HCT116 (cell line): ENCODE measurements at regions not wholly inside any gene's neighbourhood (a gene's known extent, or its start where the extent isn't known, plus 50 kb on each side); places are given as distances from the start of the nearest gene placed in this dataset.

Experiments
- EGR1 ChIP-seq: IDR thresholded peaks from 2 replicates; pipeline ENCODE4 v1.6.1; 2012; ENCODE audit warnings: low read depth
- ELF1 ChIP-seq: IDR thresholded peaks from 2 replicates; pipeline ENCODE4 v1.6.1; 2012; ENCODE audit warnings: low read depth, borderline replicate concordance
- EZH2 ChIP-seq: fragments of 200-600 bp; sonication (generic); IDR thresholded peaks from 2 replicates; pipeline ENCODE4 v1.6.1; 2017; ENCODE audit warnings: antibody characterized with exemption, mixed run types
- EZH2phosphoT487 ChIP-seq: fragments of 200-600 bp; IDR thresholded peaks from 2 replicates; pipeline ENCODE4 v1.6.1; 2018; ENCODE audit warnings: antibody characterized with exemption, borderline replicate concordance
- POLR2A ChIP-seq: IDR thresholded peaks from 2 replicates; pipeline ENCODE4 v1.7.0; 2011; ENCODE audit warnings: borderline replicate concordance; ENCODE audit not compliant: insufficient read depth, insufficient read length; ENCODE audit errors: extremely low read depth
- POLR2AphosphoS5 ChIP-seq: IDR thresholded peaks from 2 replicates; pipeline ENCODE4 v1.6.1; 2011; ENCODE audit warnings: mild to moderate bottlenecking, low read depth, low read length, moderate library complexity
- SP1 ChIP-seq: IDR thresholded peaks from 2 replicates; pipeline ENCODE4 v1.6.1; 2012; ENCODE audit warnings: low read depth
- TCF7L2 ChIP-seq: IDR thresholded peaks from 2 replicates; pipeline ENCODE4 v1.7.0; 2011; ENCODE audit warnings: borderline replicate concordance, inconsistent platforms; ENCODE audit not compliant: insufficient read depth, insufficient read length; ENCODE audit errors: extremely low read depth
- TF ChIP-seq, protein P1 (sequence below): IDR thresholded peaks from 2 replicates; pipeline ENCODE4 v1.6.1; 2012
- TF ChIP-seq, protein P2 (sequence below), 3 experiments: fragments of 200-600 bp in 1 of 3; sonication (generic) in 1 of 3; IDR thresholded peaks in 2 of 3; conservative IDR thresholded peaks in 1 of 3; 2 replicates each; pipeline ENCODE4 v1.5.1; 2012 to 2017; ENCODE audit warnings: low read depth in 2 of 3, low read length in 2 of 3, antibody characterized with exemption in 1 of 3, borderline replicate concordance in 1 of 3, control low read depth in 1 of 3, mild to moderate bottlenecking in 1 of 3, mixed read lengths in 1 of 3, mixed run types in 1 of 3, moderate library complexity in 1 of 3; ENCODE audit not compliant: insufficient read depth in 1 of 3
- TF ChIP-seq, protein P3 (sequence below): IDR thresholded peaks from 2 replicates; pipeline ENCODE4 v1.6.1; 2012; ENCODE audit warnings: low read depth
- TF ChIP-seq, protein P4 (sequence below): IDR thresholded peaks from 2 replicates; pipeline ENCODE4 v1.6.1; 2012

DNA sequence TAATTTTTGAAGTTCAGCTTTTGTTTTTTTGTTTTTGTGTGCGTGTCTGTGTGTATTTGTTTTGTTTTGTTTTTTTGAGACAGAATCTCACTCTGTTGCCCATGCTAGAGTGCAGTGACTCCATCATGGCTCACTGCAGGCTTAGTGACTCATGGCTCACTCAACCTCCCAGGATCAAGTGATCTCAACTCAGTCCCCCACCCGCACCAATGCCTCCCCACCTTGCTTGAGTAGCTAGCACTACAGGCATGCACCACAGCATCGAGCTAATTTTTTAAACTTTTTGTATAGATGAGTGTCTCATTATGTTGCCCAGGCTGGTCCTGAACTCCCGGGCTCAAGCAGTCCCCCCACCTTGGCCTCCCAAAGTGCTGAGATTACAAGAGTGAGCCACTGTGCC lies 981.4 kb downstream of the BCL11B start:
- TF ChIP-seq, protein P1, sequence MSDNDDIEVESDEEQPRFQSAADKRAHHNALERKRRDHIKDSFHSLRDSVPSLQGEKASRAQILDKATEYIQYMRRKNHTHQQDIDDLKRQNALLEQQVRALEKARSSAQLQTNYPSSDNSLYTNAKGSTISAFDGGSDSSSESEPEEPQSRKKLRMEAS, result no peak
- no peak for TF ChIP-seq POLR2AphosphoS5
- no peak for TF ChIP-seq SP1
- TF ChIP-seq, protein P2, sequence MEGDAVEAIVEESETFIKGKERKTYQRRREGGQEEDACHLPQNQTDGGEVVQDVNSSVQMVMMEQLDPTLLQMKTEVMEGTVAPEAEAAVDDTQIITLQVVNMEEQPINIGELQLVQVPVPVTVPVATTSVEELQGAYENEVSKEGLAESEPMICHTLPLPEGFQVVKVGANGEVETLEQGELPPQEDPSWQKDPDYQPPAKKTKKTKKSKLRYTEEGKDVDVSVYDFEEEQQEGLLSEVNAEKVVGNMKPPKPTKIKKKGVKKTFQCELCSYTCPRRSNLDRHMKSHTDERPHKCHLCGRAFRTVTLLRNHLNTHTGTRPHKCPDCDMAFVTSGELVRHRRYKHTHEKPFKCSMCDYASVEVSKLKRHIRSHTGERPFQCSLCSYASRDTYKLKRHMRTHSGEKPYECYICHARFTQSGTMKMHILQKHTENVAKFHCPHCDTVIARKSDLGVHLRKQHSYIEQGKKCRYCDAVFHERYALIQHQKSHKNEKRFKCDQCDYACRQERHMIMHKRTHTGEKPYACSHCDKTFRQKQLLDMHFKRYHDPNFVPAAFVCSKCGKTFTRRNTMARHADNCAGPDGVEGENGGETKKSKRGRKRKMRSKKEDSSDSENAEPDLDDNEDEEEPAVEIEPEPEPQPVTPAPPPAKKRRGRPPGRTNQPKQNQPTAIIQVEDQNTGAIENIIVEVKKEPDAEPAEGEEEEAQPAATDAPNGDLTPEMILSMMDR (IDR thresholded peaks at IDR 0.05 in 2 of 3, conservative IDR thresholded peaks at IDR 0.05 in 1 of 3; ENCODE audit: borderline replicate concordance in 1 of 3, insufficient read depth in 1 of 3, low read depth in 2 of 3, low read length in 2 of 3), result no peak
- TF ChIP-seq, protein P3, sequence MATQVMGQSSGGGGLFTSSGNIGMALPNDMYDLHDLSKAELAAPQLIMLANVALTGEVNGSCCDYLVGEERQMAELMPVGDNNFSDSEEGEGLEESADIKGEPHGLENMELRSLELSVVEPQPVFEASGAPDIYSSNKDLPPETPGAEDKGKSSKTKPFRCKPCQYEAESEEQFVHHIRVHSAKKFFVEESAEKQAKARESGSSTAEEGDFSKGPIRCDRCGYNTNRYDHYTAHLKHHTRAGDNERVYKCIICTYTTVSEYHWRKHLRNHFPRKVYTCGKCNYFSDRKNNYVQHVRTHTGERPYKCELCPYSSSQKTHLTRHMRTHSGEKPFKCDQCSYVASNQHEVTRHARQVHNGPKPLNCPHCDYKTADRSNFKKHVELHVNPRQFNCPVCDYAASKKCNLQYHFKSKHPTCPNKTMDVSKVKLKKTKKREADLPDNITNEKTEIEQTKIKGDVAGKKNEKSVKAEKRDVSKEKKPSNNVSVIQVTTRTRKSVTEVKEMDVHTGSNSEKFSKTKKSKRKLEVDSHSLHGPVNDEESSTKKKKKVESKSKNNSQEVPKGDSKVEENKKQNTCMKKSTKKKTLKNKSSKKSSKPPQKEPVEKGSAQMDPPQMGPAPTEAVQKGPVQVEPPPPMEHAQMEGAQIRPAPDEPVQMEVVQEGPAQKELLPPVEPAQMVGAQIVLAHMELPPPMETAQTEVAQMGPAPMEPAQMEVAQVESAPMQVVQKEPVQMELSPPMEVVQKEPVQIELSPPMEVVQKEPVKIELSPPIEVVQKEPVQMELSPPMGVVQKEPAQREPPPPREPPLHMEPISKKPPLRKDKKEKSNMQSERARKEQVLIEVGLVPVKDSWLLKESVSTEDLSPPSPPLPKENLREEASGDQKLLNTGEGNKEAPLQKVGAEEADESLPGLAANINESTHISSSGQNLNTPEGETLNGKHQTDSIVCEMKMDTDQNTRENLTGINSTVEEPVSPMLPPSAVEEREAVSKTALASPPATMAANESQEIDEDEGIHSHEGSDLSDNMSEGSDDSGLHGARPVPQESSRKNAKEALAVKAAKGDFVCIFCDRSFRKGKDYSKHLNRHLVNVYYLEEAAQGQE, result no peak
- TF ChIP-seq POLR2A, result no peak
- TF ChIP-seq EZH2, result no peak
- no peak for TF ChIP-seq EZH2phosphoT487
- no peak for TF ChIP-seq TCF7L2
- TF ChIP-seq, protein P4, sequence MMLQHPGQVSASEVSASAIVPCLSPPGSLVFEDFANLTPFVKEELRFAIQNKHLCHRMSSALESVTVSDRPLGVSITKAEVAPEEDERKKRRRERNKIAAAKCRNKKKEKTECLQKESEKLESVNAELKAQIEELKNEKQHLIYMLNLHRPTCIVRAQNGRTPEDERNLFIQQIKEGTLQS, result no peak
- no peak for TF ChIP-seq ELF1
- TF ChIP-seq EGR1, result no peak
